B cell (primary cell): ENCODE measurements at regions not wholly inside any gene's neighbourhood (a gene's known extent, or its start where the extent isn't known, plus 50 kb on each side); places are given as distances from the start of the nearest gene placed in this dataset.

Experiments used
- EZH2 ChIP-seq: IDR thresholded peaks from 2 replicates; pipeline ENCODE4 v1.6.1; 2012; ENCODE audit warnings: borderline replicate concordance, low read depth, mild to moderate bottlenecking, moderate library complexity, low read length; ENCODE audit not compliant: insufficient read depth, poor library complexity, severe bottlenecking
- TF ChIP-seq, protein P1 (sequence below): fragments of 200-600 bp; IDR thresholded peaks from one replicate; pipeline ENCODE4 v1.8.0; 2022; ENCODE audit warnings: antibody characterized with exemption, mild to moderate bottlenecking

DNA sequence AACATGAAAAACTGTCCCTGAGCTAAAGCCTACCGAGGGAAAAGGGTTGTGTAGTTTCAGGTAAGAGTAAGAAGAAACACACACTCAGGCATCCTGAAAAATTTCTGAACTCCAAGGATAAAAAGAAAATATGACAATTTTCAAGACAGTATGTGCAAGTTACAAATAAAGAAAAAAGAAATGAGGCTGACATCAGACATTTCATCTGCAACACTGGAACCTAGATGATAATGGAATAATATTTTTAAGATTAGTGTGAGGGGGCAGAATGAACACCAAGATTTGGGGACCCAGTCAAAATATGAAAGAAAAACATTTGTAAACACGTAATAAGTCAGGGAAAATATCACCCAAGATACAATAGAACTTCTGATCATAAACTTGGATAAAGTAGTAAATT, 135.9 kb upstream of the PSMD7 start:
- TF ChIP-seq, protein P1, sequence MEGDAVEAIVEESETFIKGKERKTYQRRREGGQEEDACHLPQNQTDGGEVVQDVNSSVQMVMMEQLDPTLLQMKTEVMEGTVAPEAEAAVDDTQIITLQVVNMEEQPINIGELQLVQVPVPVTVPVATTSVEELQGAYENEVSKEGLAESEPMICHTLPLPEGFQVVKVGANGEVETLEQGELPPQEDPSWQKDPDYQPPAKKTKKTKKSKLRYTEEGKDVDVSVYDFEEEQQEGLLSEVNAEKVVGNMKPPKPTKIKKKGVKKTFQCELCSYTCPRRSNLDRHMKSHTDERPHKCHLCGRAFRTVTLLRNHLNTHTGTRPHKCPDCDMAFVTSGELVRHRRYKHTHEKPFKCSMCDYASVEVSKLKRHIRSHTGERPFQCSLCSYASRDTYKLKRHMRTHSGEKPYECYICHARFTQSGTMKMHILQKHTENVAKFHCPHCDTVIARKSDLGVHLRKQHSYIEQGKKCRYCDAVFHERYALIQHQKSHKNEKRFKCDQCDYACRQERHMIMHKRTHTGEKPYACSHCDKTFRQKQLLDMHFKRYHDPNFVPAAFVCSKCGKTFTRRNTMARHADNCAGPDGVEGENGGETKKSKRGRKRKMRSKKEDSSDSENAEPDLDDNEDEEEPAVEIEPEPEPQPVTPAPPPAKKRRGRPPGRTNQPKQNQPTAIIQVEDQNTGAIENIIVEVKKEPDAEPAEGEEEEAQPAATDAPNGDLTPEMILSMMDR: no peak
- no peak for TF ChIP-seq EZH2
